Erythroblast (primary cell): ENCODE measurements at regions not wholly inside any gene's neighbourhood (a gene's known extent, or its start where the extent isn't known, plus 50 kb on each side); places are given as distances from the start of the nearest gene placed in this dataset.

Source experiments
- GATA1 ChIP-seq: IDR thresholded peaks from 2 replicates; pipeline ENCODE4 v1.6.1; 2011; ENCODE audit warnings: low read depth, mild to moderate bottlenecking, control low read depth, low read length, moderate library complexity
- POLR2A ChIP-seq: IDR thresholded peaks from 2 replicates; pipeline ENCODE4 v1.6.1; 2011; ENCODE audit warnings: mild to moderate bottlenecking, low read length

- no peak for TF ChIP-seq POLR2A
- TF ChIP-seq GATA1, result no peak
These were observed 61.7 kb upstream of the RAB11FIP2 start for GRCh38 chr10:118108194-118109026.
